A673 (cell line): ENCODE measurements at regions not wholly inside any gene's neighbourhood (a gene's known extent, or its start where the extent isn't known, plus 50 kb on each side); places are given as distances from the start of the nearest gene placed in this dataset.

Experiments
- CTCF ChIP-seq: fragments of 300-800, 200-600 bp; sonication (generic); conservative IDR thresholded peaks from 2 replicates; pipeline ENCODE4 v1.5.1; 2017; ENCODE audit warnings: low read depth, mild to moderate bottlenecking, antibody characterized with exemption, low read length, moderate library complexity, mixed read lengths
- EZH2 ChIP-seq: fragments of 200-600 bp; sonication (generic); IDR thresholded peaks from 2 replicates; pipeline ENCODE4 v1.6.1; 2017; ENCODE audit warnings: borderline replicate concordance, low read depth, mild to moderate bottlenecking, mixed read lengths, antibody characterized with exemption, low read length; ENCODE audit not compliant: poor library complexity, severe bottlenecking

GRCh38 chr2:62398356-62398755 lies 107.6 kb downstream of the TMEM17 start:
- TF ChIP-seq CTCF: no peak
- no peak for TF ChIP-seq EZH2
